Stimulated activated CD4-positive, alpha-beta T cell treated with anti-CD3 and anti-CD28 coated beads, Interleukin-1b, Interleukin-23, amount 100 ng/mL, for 24 hours (primary cell): ENCODE measurements at regions not wholly inside any gene's neighbourhood (a gene's known extent, or its start where the extent isn't known, plus 50 kb on each side); places are given as distances from the start of the nearest gene placed in this dataset.

ENCODE experiments used
- DNase-seq, 4 experiments: peaks; one replicate each; pipeline ENCODE4 v3.0.0-alpha.2; 2020; ENCODE audit warnings: low read depth in 4 of 4, low spot score in 1 of 4

GRCh38 chr3:35946854-35947515 is 307.7 kb downstream of the ARPP21 start:
- DNase-seq: no peak

GRCh38 chr3:35950021-35950420 is 310.7 kb downstream of the ARPP21 start:
- DNase-seq: no peak

GRCh38 chr3:35954413-35954812 is 315.1 kb downstream of the ARPP21 start:
- no peak for DNase-seq

GRCh38 chr3:35965908-35966307 is 326.6 kb downstream of the ARPP21 start:
- DNase-seq: no peak

- DNase-seq: no peak
These were observed 327.5 kb downstream of the ARPP21 start for GRCh38 chr3:35966629-35967464.

GRCh38 chr3:35968043-35968622 is 328.8 kb downstream of the ARPP21 start:
- DNase-seq: no peak

GRCh38 chr3:35969406-35969805 is 330.1 kb downstream of the ARPP21 start:
- no peak for DNase-seq

- no peak for DNase-seq
These were observed 331.5 kb downstream of the ARPP21 start for GRCh38 chr3:35970793-35971192.

- no peak for DNase-seq
These were observed 332.4 kb downstream of the ARPP21 start for GRCh38 chr3:35971686-35972085.

GRCh38 chr3:35974872-35975271 is 335.5 kb downstream of the ARPP21 start:
- no peak for DNase-seq

GRCh38 chr3:35986161-35986560 is 346.8 kb downstream of the ARPP21 start:
- DNase-seq: no peak

- no peak for DNase-seq
These were observed 348.1 kb downstream of the ARPP21 start for GRCh38 chr3:35987386-35987785.

- no peak for DNase-seq
These were observed 352.7 kb downstream of the ARPP21 start for GRCh38 chr3:35992041-35992440.

GRCh38 chr3:36011791-36012190 is 368.5 kb upstream of the STAC start:
- DNase-seq: no peak

- no peak for DNase-seq
These were observed 366.9 kb upstream of the STAC start for GRCh38 chr3:36013425-36013824.

- DNase-seq: no peak
These were observed 355.1 kb upstream of the STAC start for GRCh38 chr3:36025232-36025631.

- no peak for DNase-seq
These were observed 347.9 kb upstream of the STAC start for GRCh38 chr3:36032180-36033047.

- no peak for DNase-seq
These were observed 321.8 kb upstream of the STAC start for GRCh38 chr3:36058404-36059030.

- DNase-seq: no peak
These were observed 319.4 kb upstream of the STAC start for GRCh38 chr3:36060950-36061349.

- no peak for DNase-seq
These were observed 316.3 kb upstream of the STAC start for GRCh38 chr3:36063992-36064391.

GRCh38 chr3:36065321-36065720 is 315.0 kb upstream of the STAC start:
- no peak for DNase-seq
